GM23338 (cell line): ENCODE measurements at regions not wholly inside any gene's neighbourhood (a gene's known extent, or its start where the extent isn't known, plus 50 kb on each side); places are given as distances from the start of the nearest gene placed in this dataset.
A peak's percentile ranks its signal among the peaks of the same experiment; 100 is the strongest.

Experiments
- ATAC-seq: fragments of 200-7000 bp; cut with Tn5 transposase; 3 replicates; pipeline ENCODE4 v1.9.1; 2020
- DNase-seq: peaks from one replicate; pipeline ENCODE4 v3.0.0-alpha.2; 2015; ENCODE audit warnings: low spot score
- H2AFZ ChIP-seq: fragments of 200-600 bp; sonication (generic); 2 replicates; pipeline ENCODE4 v1.8.0; 2016; ENCODE audit warnings: antibody characterized with exemption, mild to moderate bottlenecking, moderate library complexity
- H3F3A ChIP-seq: fragments of 200-600 bp; sonication (generic); replicated peaks from 2 replicates; pipeline ENCODE4 v1.8.0; 2017; ENCODE audit warnings: antibody characterized with exemption, mixed run types, low read depth
- H3K27ac ChIP-seq: fragments of 200-600 bp; sonication (generic); 2 replicates; pipeline ENCODE4 v1.6.1; 2016; ENCODE audit warnings: low read depth
- H3K27me3 ChIP-seq: fragments of 200-600 bp; sonication (generic); 2 replicates; pipeline ENCODE4 v1.8.0; 2016; ENCODE audit warnings: mild to moderate bottlenecking, mixed run types, moderate library complexity; ENCODE audit not compliant: insufficient read depth
- H3K36me3 ChIP-seq: fragments of 200-600 bp; sonication (generic); 2 replicates; pipeline ENCODE4 v1.8.0; 2016; ENCODE audit warnings: mild to moderate bottlenecking; ENCODE audit not compliant: insufficient read depth
- H3K4me1 ChIP-seq: fragments of 200-600 bp; sonication (generic); 2 replicates; pipeline ENCODE4 v1.8.0; 2016; ENCODE audit warnings: mild to moderate bottlenecking, moderate library complexity; ENCODE audit not compliant: insufficient read depth
- H3K4me2 ChIP-seq: fragments of 200-600 bp; sonication (generic); 2 replicates; pipeline ENCODE4 v1.7.1; 2017; ENCODE audit warnings: mixed run types
- H3K4me3 ChIP-seq: fragments of 200-600 bp; sonication (generic); 2 replicates; pipeline ENCODE4 v1.6.1; 2016; ENCODE audit warnings: mixed run types
- H3K79me2 ChIP-seq: fragments of 200-600 bp; sonication (generic); replicated peaks from 2 replicates; pipeline ENCODE4 v1.8.0; 2017; ENCODE audit warnings: mild to moderate bottlenecking; ENCODE audit not compliant: insufficient read depth
- H3K9me2 ChIP-seq: fragments of 200-600 bp; sonication (generic); 2 replicates; pipeline ENCODE4 v1.8.0; 2017; ENCODE audit not compliant: insufficient read depth
- H4K20me1 ChIP-seq: fragments of 200-600 bp; sonication (generic); replicated peaks from 2 replicates; pipeline ENCODE4 v1.8.0; 2017; ENCODE audit warnings: mild to moderate bottlenecking; ENCODE audit not compliant: insufficient read depth
- H3K27ac Mint-ChIP-seq: 2 replicates; pipeline ENCODE4 v1.8.0; 2020; ENCODE audit warnings: inconsistent platforms, mild to moderate bottlenecking, moderate library complexity, mixed read lengths
- H3K27me3 Mint-ChIP-seq: 3 replicates; pipeline ENCODE4 v1.8.0; 2022; ENCODE audit warnings: low read depth, mild to moderate bottlenecking, moderate library complexity, mixed read lengths, inconsistent platforms; ENCODE audit not compliant: insufficient read depth, poor library complexity
- H3K36me3 Mint-ChIP-seq: 3 replicates; pipeline ENCODE4 v1.8.0; 2021; ENCODE audit warnings: low read depth, mild to moderate bottlenecking, inconsistent platforms, moderate library complexity, mixed read lengths
- H3K4me1 Mint-ChIP-seq: 3 replicates; pipeline ENCODE4 v1.8.0; 2020; ENCODE audit warnings: mild to moderate bottlenecking, inconsistent platforms, mixed read lengths
- H3K4me3 Mint-ChIP-seq: 3 replicates; pipeline ENCODE4 v1.8.0; 2021; ENCODE audit warnings: moderate library complexity, mild to moderate bottlenecking, inconsistent platforms, mixed read lengths
- H3K9me3 Mint-ChIP-seq: 3 replicates; pipeline ENCODE4 v1.8.0; 2020; ENCODE audit warnings: moderate library complexity, mild to moderate bottlenecking, inconsistent platforms, mixed read lengths
- CREB1 ChIP-seq: fragments of 250-450 bp; sonication (Bioruptor Pico); IDR thresholded peaks from 2 replicates; pipeline ENCODE4 v1.5.0; 2020; ENCODE audit warnings: low read depth, mild to moderate bottlenecking, moderate library complexity
- ETS1 ChIP-seq: IDR thresholded peaks from 2 replicates; pipeline ENCODE4 v1.6.1; 2016; ENCODE audit warnings: antibody characterized with exemption
- EZH2phosphoT487 ChIP-seq: fragments of 200-600 bp; sonication (generic); IDR thresholded peaks from one replicate; pipeline ENCODE4 v1.8.1; 2018; ENCODE audit warnings: antibody characterized with exemption; ENCODE audit not compliant: unreplicated experiment
- POLR2AphosphoS5 ChIP-seq: IDR thresholded peaks from 2 replicates; pipeline ENCODE4 v1.6.1; 2016; ENCODE audit warnings: antibody characterized with exemption, low read depth
- ZNF331 ChIP-seq: fragments of 250-450 bp; sonication (Bioruptor Pico); IDR thresholded peaks from 2 replicates; pipeline ENCODE4 v1.5.0; 2020; ENCODE audit warnings: low read depth, mild to moderate bottlenecking, moderate library complexity
- ZNF462 ChIP-seq: fragments of 250-450 bp; sonication (Bioruptor Pico); IDR thresholded peaks from 2 replicates; pipeline ENCODE4 v1.5.0; 2020; ENCODE audit warnings: mild to moderate bottlenecking, moderate library complexity

- no peak for TF ChIP-seq ETS1
These were observed 124.5 kb upstream of the LRIG3 start (continued) for GRCh38 chr12:59044791-59045190.

- no peak overlapping the region for H3K4me2 ChIP-seq
- DNase-seq, result no peak
- no peak for TF ChIP-seq ETS1
- TF ChIP-seq POLR2AphosphoS5, result no peak
- TF ChIP-seq EZH2phosphoT487, result no peak
- TF ChIP-seq CREB1 (CRISPR knock-in tag), result no peak
These were observed 121.2 kb upstream of the LRIG3 start for GRCh38 chr12:59041241-59042121.

GRCh38 chr12:59040656-59041055 is 120.4 kb upstream of the LRIG3 start:
- Histone ChIP-seq H3K4me2 (no peak overlapping the region), H3K27me3 (no peaks in the 10 kb centered on the region), H3K27ac (no peak overlapping the region), H3K4me1 (peaks cover 17% of the 10 kb centered on the region; the same call in 1 of the 2 replicates), H3K79me2 (no peaks in the 10 kb centered on the region), H2AFZ (peak overlapping the region; percentile 18; the same call in 1 of the 2 replicates), H3K9me2 (0 out of 2 replicates have a peak, but pooled peaks cover 8% of the 10 kb centered on the region), H3K36me3 (no peaks in the 10 kb centered on the region), H3F3A (no peaks in the 10 kb centered on the region), H4K20me1 (no peaks in the 10 kb centered on the region), H3K4me3 (no peak overlapping the region)
- ATAC-seq (peak; percentile 49), DNase-seq (peak; percentile 39)
- TF ChIP-seq ZNF462 (CRISPR knock-in tag) (no peak), ZNF331 (no peak)
- Mint-ChIP-seq H3K4me1 (peaks cover 31% of the 10 kb centered on the region), H3K9me3 (no peaks in the 10 kb centered on the region), H3K27me3 (no peaks in the 10 kb centered on the region), H3K4me3 (no peak overlapping the region), H3K36me3 (no peaks in the 10 kb centered on the region), H3K27ac (no peak overlapping the region)

More at GRCh38 chr12:59041241-59042121, 121.2 kb upstream of the LRIG3 start:
- Mint-ChIP-seq H3K4me3 (no peak overlapping the region), H3K27ac (no peak overlapping the region), H3K9me3 (no peaks in the 10 kb centered on the region), H3K36me3 (no peaks in the 10 kb centered on the region), H3K4me1 (peaks cover 31% of the 10 kb centered on the region), H3K27me3 (no peaks in the 10 kb centered on the region)
- H3F3A ChIP-seq, result no peaks in the 10 kb centered on the region
- H3K79me2 ChIP-seq, result no peaks in the 10 kb centered on the region
- H3K4me3 ChIP-seq, result no peak overlapping the region
- H2AFZ ChIP-seq, result no peak overlapping the region
- H3K27ac ChIP-seq, result no peak overlapping the region
- peaks cover 17% of the 10 kb centered on the region; the same call in 1 of the 2 replicates for H3K4me1 ChIP-seq
- H3K27me3 ChIP-seq, result no peaks in the 10 kb centered on the region
- ATAC-seq, result no peak
- 0 out of 2 replicates have a peak, but pooled peaks cover 8% of the 10 kb centered on the region for H3K9me2 ChIP-seq
- no peaks in the 10 kb centered on the region for H4K20me1 ChIP-seq
- H3K36me3 ChIP-seq, result no peaks in the 10 kb centered on the region
